Vagina (tissue), 2 donors: ENCODE measurements at regions not wholly inside any gene's neighbourhood (a gene's known extent, or its start where the extent isn't known, plus 50 kb on each side); places are given as distances from the start of the nearest gene placed in this dataset.

Source experiments
- DNase-seq, 2 donors: peaks; one replicate each; pipeline ENCODE4 v3.0.0-alpha.2; 2017; ENCODE audit errors: extremely low spot score in 2 of 2
- H3K27ac ChIP-seq: fragments of 200-600 bp; sonication (generic); one replicate; pipeline ENCODE4 v1.5.1; 2019
- H3K27me3 ChIP-seq: fragments of 200-600 bp; sonication (generic); one replicate; pipeline ENCODE4 v1.5.1; 2019
- H3K36me3 ChIP-seq, 2 donors: fragments of 200-600 bp; sonication (generic); one replicate each; pipeline ENCODE4 v1.5.1; 2017 to 2019
- H3K4me1 ChIP-seq: fragments of 200-600 bp; sonication (generic); one replicate; pipeline ENCODE4 v1.5.1; 2019
- H3K4me3 ChIP-seq, 2 donors: fragments of 200-600 bp; sonication (generic); 1 replicate in 1 of 2; 2 replicates in 1 of 2; pipeline ENCODE4 v1.5.1; 2016 to 2019
- H3K9me3 ChIP-seq: fragments of 200-600 bp; sonication (generic); one replicate; pipeline ENCODE4 v1.5.1; 2019
- CTCF ChIP-seq, 3 experiments: fragments of 450-650 bp in 2 of 3; fragments of 200-600 bp in 1 of 3; sonication (generic) in 1 of 3; IDR thresholded peaks; one replicate each; pipeline ENCODE4 v1.5.1; 2017 to 2019; ENCODE audit warnings: antibody characterized with exemption in 3 of 3, mild to moderate bottlenecking in 2 of 3, moderate library complexity in 2 of 3
- POLR2A ChIP-seq, 2 donors: fragments of 450-650 bp; IDR thresholded peaks; one replicate each; pipeline ENCODE4 v1.6.1; 2017; ENCODE audit warnings: antibody characterized with exemption in 2 of 2, mild to moderate bottlenecking in 2 of 2, moderate library complexity in 2 of 2
- POLR2AphosphoS5 ChIP-seq, 2 donors: sonication (generic); formaldehyde crosslinking; IDR thresholded peaks; one replicate each; pipeline ENCODE4 v1.9.0; 2017; ENCODE audit warnings: antibody characterized with exemption in 2 of 2, mild to moderate bottlenecking in 2 of 2, low read depth in 1 of 2; ENCODE audit not compliant: insufficient read depth in 1 of 2
- intact Hi-C: fragments of 100-400 bp; cut with DNase I; formaldehyde crosslinking; loops from one replicate; pipeline ENCODE4 v1.15.1; 2023

GRCh38 chr22:19656541-19657251 is 57.6 kb upstream of the SEPTIN5 start:
- peak in 1 of 2 donors; percentile 95 for DNase-seq
- intact Hi-C loops, result no loop called here
- no peak for TF ChIP-seq CTCF (IDR thresholded peaks at IDR 0.05)
- TF ChIP-seq POLR2A (IDR thresholded peaks at IDR 0.05), result no peak
- no peak for TF ChIP-seq POLR2AphosphoS5 (IDR thresholded peaks at IDR 0.05; ENCODE audit: insufficient read depth in 1 of 2, low read depth in 1 of 2)

GRCh38 chr22:19657252-19658056 is 56.8 kb upstream of the SEPTIN5 start:
- intact Hi-C loops, result no loop called here
- no peaks in the 10 kb centered on the region for H3K9me3 ChIP-seq
- peak in 1 of 2 donors; percentile 58 for DNase-seq
- H3K36me3 ChIP-seq, result no peaks in the 10 kb centered on the region
- no peaks in the 10 kb centered on the region for H3K4me1 ChIP-seq
- H3K27me3 ChIP-seq, result no peaks in the 10 kb centered on the region
- TF ChIP-seq POLR2AphosphoS5 (IDR thresholded peaks at IDR 0.05; ENCODE audit: insufficient read depth in 1 of 2, low read depth in 1 of 2) (no peak), POLR2A (IDR thresholded peaks at IDR 0.05) (no peak), CTCF (IDR thresholded peaks at IDR 0.05) (no peak)
- H3K27ac ChIP-seq, result no peak overlapping the region
- H3K4me3 ChIP-seq, result no peak overlapping the region

More at GRCh38 chr22:19656541-19657251, 57.6 kb upstream of the SEPTIN5 start:
- no peaks in the 10 kb centered on the region for H3K36me3 ChIP-seq
- H3K9me3 ChIP-seq, result no peaks in the 10 kb centered on the region
- H3K4me1 ChIP-seq, result no peaks in the 10 kb centered on the region
- no peak overlapping the region for H3K4me3 ChIP-seq
- no peaks in the 10 kb centered on the region for H3K27me3 ChIP-seq
- H3K27ac ChIP-seq, result no peak overlapping the region

DNA sequence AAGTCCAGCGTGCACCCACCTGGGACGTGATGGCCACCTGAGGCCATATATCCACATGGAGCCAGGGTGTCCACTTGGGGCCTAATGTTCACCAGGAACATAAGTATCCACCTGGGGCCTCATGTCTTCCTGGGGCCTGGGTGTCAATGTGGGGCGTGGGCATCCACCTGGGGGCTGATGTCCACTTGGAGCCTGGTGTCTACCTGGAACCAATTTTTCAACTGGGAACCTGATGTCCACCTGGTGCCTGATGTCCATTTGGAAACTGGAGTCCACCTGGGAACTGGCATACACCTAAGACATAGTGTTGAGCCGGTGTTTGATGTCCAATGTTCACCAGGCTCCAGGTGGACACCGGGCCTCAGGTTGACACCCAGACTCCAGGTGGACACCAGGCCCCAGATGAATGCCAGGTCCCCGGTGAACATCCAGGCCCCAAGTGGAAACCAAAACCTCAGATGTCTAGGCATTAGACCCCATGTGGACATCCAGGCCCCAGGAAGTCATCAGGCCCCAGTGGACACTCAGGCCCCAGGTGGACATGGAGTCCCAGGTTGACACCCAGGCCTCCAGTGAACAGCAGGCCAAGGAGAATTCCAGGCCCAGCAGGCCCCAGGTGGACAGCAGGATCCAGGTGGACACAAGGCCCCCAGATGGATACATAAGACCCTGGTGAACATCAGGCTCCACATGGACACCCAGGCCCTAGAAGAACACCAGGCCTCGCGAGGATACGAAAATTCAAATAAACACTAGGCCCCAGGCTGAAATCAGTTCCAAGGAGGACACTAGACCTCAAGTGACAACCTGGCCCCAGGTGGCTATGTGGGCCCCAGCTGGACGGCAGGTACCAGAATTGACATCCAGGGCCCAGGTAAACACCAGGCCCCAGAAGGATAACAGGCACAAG is 56.0 kb upstream of the SEPTIN5 start:
- no peaks in the 10 kb centered on the region for H3K9me3 ChIP-seq
- intact Hi-C loops, result no loop called here
- no peaks in the 10 kb centered on the region for H3K27me3 ChIP-seq
- DNase-seq, result peak in 1 of 2 donors; percentile 49
- H3K4me1 ChIP-seq, result no peaks in the 10 kb centered on the region
- no peaks in the 10 kb centered on the region for H3K36me3 ChIP-seq
- no peak overlapping the region for H3K4me3 ChIP-seq
- TF ChIP-seq CTCF (IDR thresholded peaks at IDR 0.05) (no peak), POLR2A (IDR thresholded peaks at IDR 0.05) (no peak), POLR2AphosphoS5 (IDR thresholded peaks at IDR 0.05; ENCODE audit: insufficient read depth in 1 of 2, low read depth in 1 of 2) (no peak)
- H3K27ac ChIP-seq, result no peak overlapping the region

GRCh38 chr22:19658967-19659804 is 55.1 kb upstream of the SEPTIN5 start:
- TF ChIP-seq POLR2AphosphoS5 (IDR thresholded peaks at IDR 0.05; ENCODE audit: insufficient read depth in 1 of 2, low read depth in 1 of 2) (no peak), POLR2A (IDR thresholded peaks at IDR 0.05) (no peak), CTCF (IDR thresholded peaks at IDR 0.05) (no peak)
- Histone ChIP-seq H3K27ac (no peak overlapping the region), H3K36me3 (no peaks in the 10 kb centered on the region), H3K9me3 (no peaks in the 10 kb centered on the region), H3K4me1 (peaks cover 9% of the 10 kb centered on the region), H3K4me3 (no peak overlapping the region), H3K27me3 (no peaks in the 10 kb centered on the region)
- DNase-seq, result peak in 1 of 2 donors; percentile 76
- intact Hi-C loops, result no loop called here
